ENCODE measurements at regions not wholly inside any gene's neighbourhood (a gene's known extent, or its start where the extent isn't known, plus 50 kb on each side); places are given as distances from the start of the nearest gene placed in this dataset.

GRCh38 chr1:95809391-95809790 lies 575.4 kb downstream of the RWDD3 start (continued):
- TF ChIP-seq BRCA1 (IDR thresholded peaks at IDR 0.05; ENCODE audit: low read depth, low read length), result no peak
- no peak for TF ChIP-seq GABPA (IDR thresholded peaks at IDR 0.05; ENCODE audit: borderline replicate concordance, insufficient read depth, low read length)
- TF ChIP-seq CBX5 (IDR thresholded peaks at IDR 0.05; ENCODE audit: low read depth, low read length), result no peak
- TF ChIP-seq HDAC2 (IDR thresholded peaks at IDR 0.05; ENCODE audit: borderline replicate concordance in 1 of 2, low read depth in 2 of 2, low read length in 2 of 2), result no peak
- TF ChIP-seq YY1 (IDR thresholded peaks at IDR 0.05; ENCODE audit: low read depth, low read length), result no peak
- no peak for TF ChIP-seq ATF2 (IDR thresholded peaks at IDR 0.05; ENCODE audit: low read length)

Data from H1 (cell line).